ENCODE measurements at regions not wholly inside any gene's neighbourhood (a gene's known extent, or its start where the extent isn't known, plus 50 kb on each side); places are given as distances from the start of the nearest gene placed in this dataset.

GRCh38 chr10:21184216-21184615 is 287.1 kb upstream of the NEBL start:
- no peak overlapping the region for H3K27ac ChIP-seq (ENCODE audit: low read length)

GRCh38 chr10:21183025-21183424 is 285.9 kb upstream of the NEBL start:
- H3K4me2 ChIP-seq (ENCODE audit: low read length) = no peak overlapping the region
- H3K27me3 ChIP-seq (ENCODE audit: low read depth, low read length) = no peaks in the 10 kb centered on the region
- no peak overlapping the region for H3K4me3 ChIP-seq (ENCODE audit: low read length)
- TF ChIP-seq CTCF (IDR thresholded peaks at IDR 0.05; ENCODE audit: low read depth, low read length) = no peak
- TF ChIP-seq EZH2phosphoT487 (IDR thresholded peaks at IDR 0.05; ENCODE audit: low read depth) = no peak
- H2AFZ ChIP-seq (ENCODE audit: low read depth, low read length) = no peak overlapping the region
- no peaks in the 10 kb centered on the region for H3K9me3 ChIP-seq (ENCODE audit: insufficient read depth, low read length)
- H3K4me1 ChIP-seq (ENCODE audit: low read length) = no peaks in the 10 kb centered on the region
- no peak overlapping the region for H3K27ac ChIP-seq (ENCODE audit: low read length)
- H4K20me1 ChIP-seq (ENCODE audit: insufficient read depth, low read length) = no peaks in the 10 kb centered on the region
- no peak overlapping the region for H3K9ac ChIP-seq (ENCODE audit: low read length)
- H3K79me2 ChIP-seq (ENCODE audit: low read length) = no peaks in the 10 kb centered on the region
- no peaks in the 10 kb centered on the region for H3K36me3 ChIP-seq (replicated peaks; ENCODE audit: low read depth, low read length)

More at GRCh38 chr10:21184216-21184615, 287.1 kb upstream of the NEBL start:
- Histone ChIP-seq H4K20me1 (ENCODE audit: insufficient read depth, low read length) (no peaks in the 10 kb centered on the region), H3K9ac (ENCODE audit: low read length) (no peak overlapping the region), H3K27me3 (ENCODE audit: low read depth, low read length) (no peaks in the 10 kb centered on the region), H3K4me1 (ENCODE audit: low read length) (no peaks in the 10 kb centered on the region), H3K36me3 (replicated peaks; ENCODE audit: low read depth, low read length) (no peaks in the 10 kb centered on the region), H3K4me3 (ENCODE audit: low read length) (no peak overlapping the region), H2AFZ (ENCODE audit: low read depth, low read length) (no peak overlapping the region), H3K4me2 (ENCODE audit: low read length) (no peak overlapping the region), H3K9me3 (ENCODE audit: insufficient read depth, low read length) (no peaks in the 10 kb centered on the region), H3K79me2 (ENCODE audit: low read length) (no peaks in the 10 kb centered on the region)
- no peak for TF ChIP-seq CTCF (IDR thresholded peaks at IDR 0.05; ENCODE audit: low read depth, low read length)
- no peak for TF ChIP-seq EZH2phosphoT487 (IDR thresholded peaks at IDR 0.05; ENCODE audit: low read depth)

GRCh38 chr10:21181451-21181850 is 284.3 kb upstream of the NEBL start:
- H3K27ac ChIP-seq (ENCODE audit: low read length) = no peak overlapping the region
- H4K20me1 ChIP-seq (ENCODE audit: insufficient read depth, low read length) = no peaks in the 10 kb centered on the region
- no peak overlapping the region for H3K9ac ChIP-seq (ENCODE audit: low read length)
- H3K36me3 ChIP-seq (replicated peaks; ENCODE audit: low read depth, low read length) = no peaks in the 10 kb centered on the region
- no peak overlapping the region for H3K4me3 ChIP-seq (ENCODE audit: low read length)
- H3K4me1 ChIP-seq (ENCODE audit: low read length) = no peaks in the 10 kb centered on the region
- no peak overlapping the region for H3K4me2 ChIP-seq (ENCODE audit: low read length)
- H3K27me3 ChIP-seq (ENCODE audit: low read depth, low read length) = no peaks in the 10 kb centered on the region
- no peak for TF ChIP-seq CTCF (IDR thresholded peaks at IDR 0.05; ENCODE audit: low read depth, low read length)
- no peak for TF ChIP-seq EZH2phosphoT487 (IDR thresholded peaks at IDR 0.05; ENCODE audit: low read depth)
- no peaks in the 10 kb centered on the region for H3K79me2 ChIP-seq (ENCODE audit: low read length)
- no peak overlapping the region for H2AFZ ChIP-seq (ENCODE audit: low read depth, low read length)
- no peaks in the 10 kb centered on the region for H3K9me3 ChIP-seq (ENCODE audit: insufficient read depth, low read length)

GRCh38 chr10:21180604-21181003 is 283.5 kb upstream of the NEBL start:
- Histone ChIP-seq H3K9me3 (ENCODE audit: insufficient read depth, low read length) (no peaks in the 10 kb centered on the region), H3K4me1 (ENCODE audit: low read length) (no peaks in the 10 kb centered on the region), H3K27me3 (ENCODE audit: low read depth, low read length) (no peaks in the 10 kb centered on the region), H3K79me2 (ENCODE audit: low read length) (no peaks in the 10 kb centered on the region), H3K36me3 (replicated peaks; ENCODE audit: low read depth, low read length) (no peaks in the 10 kb centered on the region), H2AFZ (ENCODE audit: low read depth, low read length) (no peak overlapping the region), H3K4me2 (ENCODE audit: low read length) (no peak overlapping the region), H3K4me3 (ENCODE audit: low read length) (no peak overlapping the region), H3K9ac (ENCODE audit: low read length) (no peak overlapping the region), H3K27ac (ENCODE audit: low read length) (no peak overlapping the region), H4K20me1 (ENCODE audit: insufficient read depth, low read length) (no peaks in the 10 kb centered on the region)
- TF ChIP-seq CTCF (IDR thresholded peaks at IDR 0.05; ENCODE audit: low read depth, low read length) = no peak
- no peak for TF ChIP-seq EZH2phosphoT487 (IDR thresholded peaks at IDR 0.05; ENCODE audit: low read depth)

Measured in OCI-LY3 (cell line).